ENCODE measurements at regions not wholly inside any gene's neighbourhood (a gene's known extent, or its start where the extent isn't known, plus 50 kb on each side); places are given as distances from the start of the nearest gene placed in this dataset.

DNA sequence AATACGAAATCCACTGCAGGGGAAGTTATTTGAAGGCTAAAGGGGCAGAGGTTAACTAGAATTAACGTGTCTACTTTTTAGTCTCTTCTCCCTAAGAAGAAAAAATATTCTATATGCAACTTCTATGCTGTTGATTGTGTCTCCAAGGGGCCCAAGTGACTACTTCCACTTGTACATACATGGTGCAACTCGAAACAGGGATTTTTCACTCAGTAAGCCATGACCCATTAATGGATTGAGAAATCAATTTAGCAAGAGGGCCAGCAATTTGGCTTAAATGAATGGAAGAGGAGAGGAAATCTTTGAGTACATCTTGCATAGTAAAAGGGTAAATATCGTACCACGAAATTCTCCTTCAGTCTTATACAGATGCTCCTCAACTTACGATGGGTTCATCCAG is 151.1 kb upstream of the HES1 start:
- TF ChIP-seq GATA3 (IDR thresholded peaks at IDR 0.05; ENCODE audit: low read depth, low read length) (no peak), GATA2 (IDR thresholded peaks at IDR 0.05; ENCODE audit: low read depth, low read length) (no peak)

DNA sequence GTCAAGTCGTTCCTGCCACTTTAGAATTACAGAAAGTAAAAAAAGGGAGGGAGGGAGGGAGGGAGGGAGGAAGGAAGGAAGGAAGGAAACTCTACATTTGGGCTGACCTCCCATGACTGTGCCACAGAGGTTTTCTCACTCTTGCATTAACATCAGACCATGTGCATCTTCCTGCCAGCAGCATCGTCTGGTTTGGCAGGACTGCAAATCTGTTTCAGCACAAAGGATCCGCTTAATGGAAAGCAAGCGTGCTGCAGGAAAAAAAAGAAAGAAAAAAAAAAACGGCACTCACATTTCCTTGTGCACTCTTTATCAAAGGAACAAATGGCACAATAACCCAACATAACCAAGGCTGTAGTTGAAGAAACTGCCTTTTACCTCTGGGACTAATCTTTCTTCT is 148.8 kb upstream of the HES1 start:
- TF ChIP-seq GATA3 (IDR thresholded peaks at IDR 0.05; ENCODE audit: low read depth, low read length) (no peak), GATA2 (IDR thresholded peaks at IDR 0.05; ENCODE audit: low read depth, low read length) (no peak)

DNA sequence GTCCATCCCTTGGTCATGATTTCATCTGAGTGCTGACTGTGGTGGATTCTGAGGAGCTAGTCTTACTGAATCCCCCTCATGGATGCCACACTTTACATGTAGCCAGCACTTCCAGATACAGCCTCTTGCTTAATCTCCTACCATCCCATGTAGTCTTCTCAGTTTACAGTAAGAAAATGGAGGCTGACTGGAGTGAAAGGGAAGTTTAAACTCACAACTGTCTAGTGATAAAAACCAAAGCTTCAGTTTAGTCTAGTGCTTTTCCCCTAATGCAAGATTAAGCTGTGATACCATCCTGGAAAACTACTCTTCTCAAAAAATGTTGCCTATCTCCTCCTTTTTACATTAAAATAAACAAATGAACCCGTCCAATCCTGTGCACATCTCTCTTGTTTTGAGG is 146.8 kb upstream of the HES1 start:
- TF ChIP-seq GATA3 (IDR thresholded peaks at IDR 0.05; ENCODE audit: low read depth, low read length) (no peak), GATA2 (IDR thresholded peaks at IDR 0.05; ENCODE audit: low read depth, low read length) (no peak)

DNA sequence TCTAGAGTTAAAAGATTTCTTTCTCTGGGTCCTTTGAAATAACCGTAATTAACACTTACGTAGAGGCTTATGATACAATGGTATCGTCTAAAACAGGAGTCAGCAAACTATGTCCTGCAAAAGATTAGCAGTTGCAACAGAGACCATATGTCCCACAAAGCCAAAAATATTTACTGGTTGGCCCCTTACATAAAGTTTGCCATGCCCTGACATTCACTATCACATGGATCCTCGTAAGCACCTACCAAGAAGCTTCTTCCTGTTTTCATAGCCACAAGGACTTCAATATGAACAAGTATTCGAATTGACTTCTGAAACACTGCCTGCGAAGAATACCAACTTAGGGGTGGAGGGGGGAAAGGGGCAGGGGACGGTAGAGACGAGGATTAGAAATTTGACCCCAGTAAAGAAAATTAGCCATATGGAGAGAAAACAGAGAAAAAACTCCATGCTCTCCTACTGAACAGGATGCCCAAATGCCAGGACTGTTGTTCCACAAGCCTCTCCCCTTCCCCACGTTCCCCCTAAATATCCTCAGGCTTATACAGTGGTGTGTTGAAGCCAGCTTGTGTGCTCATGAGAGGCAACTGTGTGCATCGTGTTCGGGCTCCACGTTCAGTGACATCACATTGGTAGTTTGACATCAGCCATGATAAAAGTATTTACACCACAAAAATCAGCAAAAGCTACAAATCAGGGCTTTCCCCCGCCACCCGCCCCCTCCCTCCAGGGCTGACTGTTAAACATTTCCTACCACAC is 144.1 kb upstream of the HES1 start:
- TF ChIP-seq GATA3 (IDR thresholded peaks at IDR 0.05; ENCODE audit: low read depth, low read length) (no peak), GATA2 (IDR thresholded peaks at IDR 0.05; ENCODE audit: low read depth, low read length) (no peak)

DNA sequence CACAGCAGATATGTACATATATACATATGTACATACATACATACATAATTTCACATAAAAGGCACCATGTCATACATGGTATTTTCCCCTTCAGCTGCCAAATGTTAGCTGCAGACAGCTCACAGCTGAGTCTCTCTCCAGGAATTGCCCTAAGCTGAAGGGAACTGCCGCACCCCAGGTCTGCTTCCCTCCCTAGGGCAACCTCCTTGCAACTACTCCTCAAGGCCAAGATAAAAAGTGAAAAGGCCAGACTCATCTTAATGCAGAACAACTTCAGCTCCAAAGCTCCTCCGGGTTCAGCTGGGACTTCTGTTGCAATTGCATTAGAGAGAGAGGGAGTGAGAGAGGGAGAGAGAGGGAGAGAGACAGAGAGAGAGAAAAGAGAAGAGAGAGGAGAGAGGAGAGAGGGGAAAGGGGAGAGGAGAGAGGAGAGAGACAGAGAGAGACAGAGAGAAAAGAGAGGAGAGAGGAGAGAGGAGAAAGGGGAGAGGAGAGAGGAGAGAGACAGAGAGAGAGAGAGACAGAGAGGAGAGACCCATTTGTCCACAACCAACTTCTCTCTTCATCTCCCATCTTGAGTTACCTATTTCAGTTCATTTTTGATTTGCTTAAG is 143.4 kb upstream of the HES1 start:
- TF ChIP-seq GATA3 (IDR thresholded peaks at IDR 0.05; ENCODE audit: low read depth, low read length) (no peak), GATA2 (IDR thresholded peaks at IDR 0.05; ENCODE audit: low read depth, low read length) (no peak)

DNA sequence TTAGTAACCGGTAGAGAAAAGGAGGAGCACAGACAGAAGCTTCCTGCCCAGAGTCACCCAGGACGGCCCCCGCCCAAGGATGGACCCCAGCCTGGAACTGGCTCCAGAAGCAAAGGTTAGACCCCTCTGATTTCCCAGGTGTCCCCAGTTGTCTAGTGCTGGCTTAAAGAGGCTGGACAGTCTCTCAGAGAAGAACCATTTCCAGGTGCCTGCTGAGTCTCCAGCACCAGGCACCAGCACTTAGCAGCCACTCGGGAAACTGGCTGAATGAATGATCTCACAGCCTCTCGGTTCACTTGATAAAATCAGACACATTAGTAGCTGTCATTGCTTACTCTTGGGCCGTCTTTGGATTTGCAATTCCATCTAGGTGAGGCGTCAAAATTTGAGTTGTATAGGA is 139.7 kb upstream of the HES1 start:
- TF ChIP-seq GATA2 (IDR thresholded peaks at IDR 0.05; ENCODE audit: low read depth, low read length) (no peak), GATA3 (IDR thresholded peaks at IDR 0.05; ENCODE audit: low read depth, low read length) (no peak)

DNA sequence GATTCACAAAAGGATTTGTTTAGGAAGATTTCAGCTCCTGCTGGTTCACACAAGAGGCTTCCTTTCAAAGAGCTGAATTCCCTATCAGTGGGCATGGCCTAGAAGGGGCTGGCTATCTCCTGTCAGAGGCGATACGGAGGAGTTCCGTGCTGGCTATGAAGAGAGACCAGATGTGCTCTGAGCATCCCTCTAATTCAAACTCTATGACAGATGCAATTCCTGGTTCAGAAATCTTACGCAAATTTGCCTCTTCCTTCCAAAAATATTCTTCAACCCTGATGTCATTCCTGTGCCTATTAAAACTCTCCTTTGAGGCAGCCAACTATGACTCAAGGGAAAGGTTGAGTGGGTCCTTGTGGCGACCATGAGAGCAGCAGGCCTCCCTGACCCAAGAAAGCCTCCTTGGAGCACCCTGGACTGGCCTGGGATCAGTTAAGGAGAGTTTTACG is 139.3 kb upstream of the HES1 start:
- TF ChIP-seq GATA2 (IDR thresholded peaks at IDR 0.05; ENCODE audit: low read depth, low read length) (no peak), GATA3 (IDR thresholded peaks at IDR 0.05; ENCODE audit: low read depth, low read length) (no peak)

DNA sequence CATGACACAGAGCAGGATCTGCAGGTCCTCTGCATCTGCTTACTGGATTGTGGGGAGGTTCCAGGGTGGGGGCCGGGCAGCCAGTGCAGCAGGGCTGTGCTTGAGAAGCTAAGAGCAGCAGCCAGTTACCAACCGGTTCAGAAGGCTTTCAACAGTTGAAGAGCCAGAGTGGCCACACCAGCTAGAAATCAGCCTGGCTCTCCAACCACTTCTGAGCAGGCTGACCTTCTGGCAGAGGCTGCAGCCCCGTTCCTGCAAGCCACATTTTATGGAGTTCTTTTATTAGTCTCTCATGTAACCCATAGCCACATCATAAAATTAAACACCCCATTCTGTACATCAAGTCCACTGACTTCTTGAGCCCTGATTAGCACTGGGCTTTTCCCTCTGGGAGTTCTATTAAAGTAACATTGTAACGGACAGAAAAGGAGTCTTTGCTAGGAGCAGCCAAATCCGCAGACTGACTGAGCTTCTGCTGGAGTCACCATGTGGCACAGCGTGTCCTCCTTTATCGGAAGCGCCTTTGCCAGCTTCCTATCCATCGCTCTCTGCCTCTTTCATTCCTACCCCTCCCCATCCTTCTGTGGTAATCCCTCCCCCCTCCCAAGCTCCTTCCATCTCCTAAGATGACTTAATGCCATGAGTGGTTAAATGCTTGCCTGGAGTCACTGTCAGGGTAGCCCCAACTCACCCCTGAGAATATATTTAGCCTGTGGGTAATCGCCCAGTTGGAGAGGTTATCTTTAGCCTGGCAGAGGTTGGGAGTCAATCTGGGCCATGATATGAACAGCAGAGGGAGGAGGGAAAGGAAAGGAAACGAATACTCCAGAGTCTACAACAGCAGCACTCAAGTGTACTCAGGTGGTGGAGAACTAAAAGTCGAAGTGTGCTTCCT is 138.5 kb upstream of the HES1 start:
- no peak for TF ChIP-seq GATA3 (IDR thresholded peaks at IDR 0.05; ENCODE audit: low read depth, low read length)

DNA sequence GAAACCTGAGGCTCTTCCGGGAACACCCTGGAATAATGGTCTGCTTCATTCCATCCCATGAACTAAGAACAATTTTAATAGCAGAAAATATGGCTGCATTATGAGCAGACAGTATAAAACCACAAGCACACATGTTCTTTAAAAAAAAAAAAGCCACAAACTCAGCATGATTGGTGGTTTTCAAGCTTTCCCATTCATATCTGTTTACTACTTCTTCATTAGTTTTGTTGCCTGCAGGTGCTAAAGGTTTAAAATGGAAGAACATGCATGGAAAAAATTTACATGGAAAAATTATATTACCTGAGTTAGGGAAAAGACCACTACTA is 137.9 kb upstream of the HES1 start:
- TF ChIP-seq GATA3 (IDR thresholded peaks at IDR 0.05; ENCODE audit: low read depth, low read length) (no peak), GATA2 (IDR thresholded peaks at IDR 0.05; ENCODE audit: low read depth, low read length) (no peak)

DNA sequence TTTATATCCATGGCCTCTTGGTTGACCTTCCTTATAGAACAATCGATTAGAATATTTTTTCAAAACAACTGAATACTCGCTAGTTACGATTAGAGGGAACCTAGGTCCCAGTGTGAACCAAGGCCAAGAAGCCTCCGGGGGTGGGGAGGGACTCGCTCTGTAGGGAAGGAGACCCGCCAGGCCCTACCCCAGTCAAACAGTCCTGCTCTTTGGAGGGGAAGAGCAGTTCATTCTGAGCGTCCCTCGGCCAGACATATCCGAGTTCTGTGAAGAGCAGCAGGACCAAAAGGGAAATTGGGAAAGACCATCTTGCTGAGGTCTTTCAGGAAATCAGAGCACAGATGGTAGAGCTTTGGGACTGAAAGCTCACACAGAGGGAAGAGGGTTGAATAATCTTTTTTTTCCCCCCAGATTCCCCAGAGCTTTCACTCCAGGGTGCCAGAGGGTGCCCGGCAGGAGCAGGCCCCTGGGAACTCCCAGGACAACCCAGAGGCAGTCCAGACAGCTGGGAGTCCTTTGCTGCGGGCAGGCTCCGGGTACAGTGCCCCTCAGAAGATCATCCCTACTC is 137.2 kb upstream of the HES1 start:
- TF ChIP-seq GATA2 (IDR thresholded peaks at IDR 0.05; ENCODE audit: low read depth, low read length) (no peak), GATA3 (IDR thresholded peaks at IDR 0.05; ENCODE audit: low read depth, low read length) (no peak)

DNA sequence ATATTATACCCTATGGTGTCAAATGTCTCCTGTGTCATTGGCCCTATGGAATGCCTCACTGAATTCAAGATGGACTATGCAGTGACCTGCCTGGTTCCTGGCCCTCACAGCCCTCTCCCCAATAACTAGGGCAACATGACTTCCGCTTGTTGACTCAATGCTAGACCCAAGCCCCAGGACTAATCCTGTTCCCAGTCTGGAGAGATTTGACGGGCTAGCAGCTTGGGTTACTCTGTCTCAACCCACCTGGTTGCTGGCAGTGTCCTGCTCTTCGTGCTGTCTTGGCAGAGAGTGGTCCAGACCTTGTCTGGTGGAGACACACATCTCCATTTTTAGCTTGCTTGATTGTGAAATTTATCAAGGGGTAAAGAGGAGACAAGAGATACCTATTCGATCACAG is 135.8 kb upstream of the HES1 start:
- TF ChIP-seq GATA2 (IDR thresholded peaks at IDR 0.05; ENCODE audit: low read depth, low read length) (no peak), GATA3 (IDR thresholded peaks at IDR 0.05; ENCODE audit: low read depth, low read length) (no peak)

DNA sequence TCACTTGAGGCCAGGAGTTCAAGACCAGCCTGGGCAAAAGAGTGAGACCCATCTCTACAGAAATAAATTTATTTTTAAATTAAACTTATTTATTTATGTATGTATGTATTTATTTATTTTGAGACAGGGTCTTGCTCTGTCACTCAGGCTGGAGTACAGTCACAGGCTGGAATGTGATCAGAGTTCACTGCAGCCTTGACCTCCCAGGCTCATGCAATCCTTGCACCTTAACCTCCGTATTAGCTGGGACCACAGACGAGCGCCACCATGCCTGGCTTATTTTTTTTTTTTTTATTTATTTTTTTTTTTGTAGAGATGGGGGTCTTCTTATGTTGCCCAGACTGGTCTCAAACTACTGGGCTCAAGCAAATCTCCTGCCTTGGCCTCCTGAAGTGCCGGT is 135.2 kb upstream of the HES1 start:
- TF ChIP-seq GATA2 (IDR thresholded peaks at IDR 0.05; ENCODE audit: low read depth, low read length) (no peak), GATA3 (IDR thresholded peaks at IDR 0.05; ENCODE audit: low read depth, low read length) (no peak)

DNA sequence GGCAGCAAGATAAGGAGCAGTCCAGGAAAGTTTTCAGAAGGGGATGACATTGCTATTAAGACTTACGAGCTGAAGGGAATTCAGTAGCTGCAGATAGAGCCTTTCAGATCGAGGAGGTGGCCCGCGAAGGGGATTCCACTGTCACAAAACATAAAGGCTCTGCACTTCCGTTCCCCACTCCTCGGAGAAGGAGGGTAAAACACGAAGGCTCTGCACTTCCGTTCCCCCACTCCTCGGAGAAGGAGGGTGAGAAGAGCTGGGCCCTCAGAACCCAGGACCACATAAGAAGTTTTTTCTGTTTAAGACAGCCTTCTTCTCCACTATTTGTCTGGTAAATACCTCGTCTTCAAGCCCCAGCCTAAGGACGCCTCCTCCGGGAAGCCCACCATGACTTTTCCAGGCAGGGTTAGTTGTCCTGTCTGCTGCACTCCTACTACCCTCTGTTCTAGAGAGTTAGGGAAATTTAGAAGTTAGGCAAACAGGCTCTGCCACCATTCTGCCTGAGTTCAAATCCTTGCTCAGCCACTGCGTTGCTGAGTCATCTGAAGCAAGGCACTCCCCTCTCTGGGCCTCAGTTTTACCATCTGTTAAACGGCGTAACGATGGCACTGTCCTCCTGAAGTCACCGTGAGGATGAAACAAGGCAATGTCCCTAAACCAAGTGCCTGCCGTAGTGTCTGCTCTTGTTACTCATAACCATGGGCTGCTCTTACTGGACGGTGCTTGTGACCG is 134.1 kb upstream of the HES1 start:
- TF ChIP-seq GATA2 (IDR thresholded peaks at IDR 0.05; ENCODE audit: low read depth, low read length), result no peak
- no peak for TF ChIP-seq GATA3 (IDR thresholded peaks at IDR 0.05; ENCODE audit: low read depth, low read length)

Data from SH-SY5Y (cell line).